HepG2 (cell line): ENCODE measurements at regions not wholly inside any gene's neighbourhood (a gene's known extent, or its start where the extent isn't known, plus 50 kb on each side); places are given as distances from the start of the nearest gene placed in this dataset.

Source experiments
- ATAC-seq: fragments of 200-7000 bp; cut with Tn5 transposase; 3 replicates; pipeline ENCODE4 v1.9.1; 2020; ENCODE audit warnings: mild to moderate bottlenecking, moderate library complexity
- BruUV-seq: library from RNA; stranded (reverse); fragments of 400-500 nt; replicated peaks from 2 replicates; lab custom pipeline; 2021; lab: Mats Ljungman, UMichigan
- CTCF ChIA-PET: fragments of 300-600 bp; formaldehyde crosslinking; extraction: SDS; loops from one replicate; lab custom pipeline; 2021; ENCODE audit warnings: low total read pairs, inconsistent platforms, low intra/inter-chr PET ratio; lab: Yijun Ruan, JAX
- POLR2A ChIA-PET: fragments of 350-600 bp; sonication (Branson Sonifier 250); formaldehyde crosslinking; loops from one replicate; lab custom pipeline; 2020; ENCODE audit warnings: antibody characterized with exemption, inconsistent platforms; lab: Yijun Ruan, JAX
- DNase-seq: peaks from one replicate; pipeline ENCODE4 v3.0.0-alpha.2; 2015; ENCODE audit warnings: low spot score
- FAIRE-seq: peaks from 3 replicates; lab custom pipeline; 2011; peaks lifted over from hg19 to GRCh38; lab: Jason Lieb, UNC
- H2AFZ ChIP-seq: one replicate; pipeline ENCODE4 v1.6.1; 2011; ENCODE audit warnings: low read length, inconsistent platforms
- H3K27ac ChIP-seq: fragments of 300-600 bp; 3 replicates; pipeline ENCODE4 v1.8.0; 2011; ENCODE audit warnings: mixed run types, mild to moderate bottlenecking, mixed read lengths, low read length, inconsistent platforms; ENCODE audit not compliant: insufficient read depth; ENCODE audit errors: extremely low read length
- H3K27me3 ChIP-seq, 2 experiments: fragments of 200-600 bp in 1 of 2; 2 replicates in 1 of 2; 3 replicates in 1 of 2; pipeline versions ENCODE4 v1.6.0 to v1.8.0; 2011; ENCODE audit warnings: low read length in 2 of 2, mild to moderate bottlenecking in 2 of 2, moderate library complexity in 2 of 2, inconsistent platforms in 1 of 2; ENCODE audit not compliant: insufficient read depth in 2 of 2, control insufficient read depth in 1 of 2
- H3K36me3 ChIP-seq, 2 experiments: fragments of 200-600 bp in 1 of 2; replicated peaks in 1 of 2; 2 replicates in 1 of 2; 3 replicates in 1 of 2; pipeline versions ENCODE4 v1.5.1 to v1.8.0; 2011; ENCODE audit warnings: low read length in 2 of 2, inconsistent platforms in 1 of 2; ENCODE audit not compliant: insufficient read depth in 2 of 2, control insufficient read depth in 1 of 2
- H3K4me1 ChIP-seq: 2 replicates; pipeline ENCODE4 v1.5.1; 2012; ENCODE audit warnings: low read length, inconsistent platforms; ENCODE audit not compliant: insufficient read depth
- H3K4me2 ChIP-seq: 2 replicates; pipeline ENCODE4 v1.6.0; 2011; ENCODE audit warnings: low read depth, low read length, inconsistent platforms
- H3K4me3 ChIP-seq, 3 experiments: fragments of 200-600 bp in 1 of 3; sonication (generic), shearing (Covaris generic) in 1 of 3; replicated peaks in 1 of 3; 2 replicates each; pipeline ENCODE4 v1.5.1; 2011 to 2016; ENCODE audit warnings: low read length in 3 of 3, inconsistent platforms in 2 of 3, low read depth in 2 of 3, mild to moderate bottlenecking in 2 of 3, control low read depth in 1 of 3, mixed read lengths in 1 of 3; ENCODE audit not compliant: insufficient read depth in 1 of 3
- H3K79me2 ChIP-seq: one replicate; pipeline ENCODE4 v1.6.1; 2011; ENCODE audit warnings: low read length, inconsistent platforms; ENCODE audit not compliant: insufficient read depth
- H3K9ac ChIP-seq: 2 replicates; pipeline ENCODE4 v1.6.0; 2011; ENCODE audit warnings: mild to moderate bottlenecking, low read depth, low read length, inconsistent platforms; ENCODE audit not compliant: insufficient read depth
- H3K9me3 ChIP-seq: 2 replicates; pipeline ENCODE4 v1.5.1; 2012; ENCODE audit warnings: mild to moderate bottlenecking, low read length
- H4K20me1 ChIP-seq: 2 replicates; pipeline ENCODE4 v1.6.0; 2011; ENCODE audit warnings: inconsistent platforms, mild to moderate bottlenecking, low read length, moderate library complexity; ENCODE audit not compliant: insufficient read depth
- FLYWCH1 ChIP-seq: sonication (generic); formaldehyde crosslinking; IDR thresholded peaks from 2 replicates; pipeline ENCODE4 v1.8.1; 2023; ENCODE audit warnings: mild to moderate bottlenecking, missing genetic modification reagents
- ZBTB7B ChIP-seq: sonication (generic); formaldehyde crosslinking; IDR thresholded peaks from 2 replicates; pipeline ENCODE4 v1.4.0; 2020; ENCODE audit warnings: missing genetic modification reagents
- ZNF234 ChIP-seq: sonication (generic); formaldehyde crosslinking; conservative IDR thresholded peaks from 2 replicates; pipeline ENCODE4 v1.5.1; 2020; ENCODE audit warnings: mild to moderate bottlenecking, missing genetic modification reagents
- ZNF30 ChIP-seq: sonication (generic); formaldehyde crosslinking; IDR thresholded peaks from 2 replicates; pipeline ENCODE4 v1.5.0; 2020; ENCODE audit warnings: mild to moderate bottlenecking, missing genetic modification reagents
- ZNF407 ChIP-seq: sonication (generic); formaldehyde crosslinking; IDR thresholded peaks from one replicate; pipeline ENCODE4 v1.5.1; 2020; ENCODE audit warnings: mild to moderate bottlenecking, missing genetic modification reagents; ENCODE audit errors: not compliant biosample characterization
- ZNF572 ChIP-seq: sonication (generic); formaldehyde crosslinking; IDR thresholded peaks from 2 replicates; pipeline ENCODE4 v1.5.1; 2020; ENCODE audit warnings: mild to moderate bottlenecking, missing genetic modification reagents
- ZSCAN31 ChIP-seq: sonication (generic); formaldehyde crosslinking; IDR thresholded peaks from 2 replicates; pipeline ENCODE4 v1.5.0; 2020; ENCODE audit warnings: low read depth, mild to moderate bottlenecking, missing genetic modification reagents
- WGBS: methylation state at CpG from one replicate; pipeline ENCODE4 v1.1.6; 2017; ENCODE audit warnings: low lambda C conversion rate; 5-methylcytosine and 5-hydroxymethylcytosine counted together
- in situ Hi-C: cut with HindIII; loops from 2 replicates; pipeline ENCODE4 v1.10.0; 2017; ENCODE audit warnings: low pct_unique_long_range_greater_than_20kb; ENCODE audit not compliant: extremely low pct_ligation_motif_present
- intact Hi-C: fragments of 100-400 bp; cut with micrococcal nuclease; formaldehyde crosslinking; loops from one replicate; pipeline ENCODE4 v1.10.0; 2022; ENCODE audit not compliant: unreplicated experiment
- TF ChIP-seq, protein P1 (sequence below): sonication (generic); formaldehyde crosslinking; IDR thresholded peaks from 2 replicates; pipeline ENCODE4 v1.8.0; 2022; ENCODE audit warnings: missing genetic modification reagents, mild to moderate bottlenecking, inconsistent platforms, borderline replicate concordance
- TF ChIP-seq, protein P2 (sequence below): sonication (generic); formaldehyde crosslinking; IDR thresholded peaks from 2 replicates; pipeline ENCODE4 v1.5.0; 2020; ENCODE audit warnings: mild to moderate bottlenecking, missing genetic modification reagents

DNA sequence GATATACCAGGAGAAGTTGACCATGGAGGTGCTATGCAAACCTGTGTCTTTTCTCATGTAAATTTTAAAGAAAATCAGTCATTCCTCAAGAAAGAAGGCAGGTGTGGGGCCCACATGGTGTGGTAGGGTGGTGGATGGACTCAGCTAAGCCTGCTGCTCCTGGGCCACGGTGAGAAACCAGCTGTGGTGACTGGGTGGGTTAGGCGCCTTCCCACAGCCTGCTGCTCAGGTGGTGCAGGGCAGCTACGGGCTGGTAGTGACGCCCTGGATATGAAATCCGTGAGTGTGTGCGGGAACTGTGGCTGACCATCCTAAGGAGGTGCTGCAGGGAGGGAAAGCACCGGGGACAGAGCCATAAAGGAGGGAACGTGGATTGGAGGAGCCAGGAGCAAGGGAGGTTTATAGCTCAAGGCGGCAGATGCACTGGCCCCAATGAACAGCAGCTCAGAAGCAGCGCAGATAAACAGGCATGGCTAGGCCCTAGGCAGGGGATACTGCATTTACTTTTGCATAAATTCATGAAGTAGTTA is 408.8 kb downstream of the FUT8 start:
- no peak overlapping the region for H3K27ac ChIP-seq
- BruUV-seq: no TSS peak
- no peak overlapping the region for H3K9ac ChIP-seq
- 16% methylated on average over 9 of the region's 10 CpGs for WGBS
- FAIRE-seq (no peak), DNase-seq (no peak), ATAC-seq (no peak)
- no peaks in the 10 kb centered on the region for H3K9me3 ChIP-seq
- H3K4me1 ChIP-seq: no peaks in the 10 kb centered on the region
- POLR2A ChIA-PET: no interaction called here
- CTCF ChIA-PET: no interaction called here
- intact Hi-C loops (no loop called here), in situ Hi-C loops (no loop called here)
- peaks cover 9 to 25% of the 10 kb centered on the region in 2 experiments for H3K27me3 ChIP-seq
- no peak overlapping the region for H3K4me3 ChIP-seq
- H2AFZ ChIP-seq: no peak overlapping the region
- H3K79me2 ChIP-seq: no peaks in the 10 kb centered on the region
- TF ChIP-seq, protein P1, sequence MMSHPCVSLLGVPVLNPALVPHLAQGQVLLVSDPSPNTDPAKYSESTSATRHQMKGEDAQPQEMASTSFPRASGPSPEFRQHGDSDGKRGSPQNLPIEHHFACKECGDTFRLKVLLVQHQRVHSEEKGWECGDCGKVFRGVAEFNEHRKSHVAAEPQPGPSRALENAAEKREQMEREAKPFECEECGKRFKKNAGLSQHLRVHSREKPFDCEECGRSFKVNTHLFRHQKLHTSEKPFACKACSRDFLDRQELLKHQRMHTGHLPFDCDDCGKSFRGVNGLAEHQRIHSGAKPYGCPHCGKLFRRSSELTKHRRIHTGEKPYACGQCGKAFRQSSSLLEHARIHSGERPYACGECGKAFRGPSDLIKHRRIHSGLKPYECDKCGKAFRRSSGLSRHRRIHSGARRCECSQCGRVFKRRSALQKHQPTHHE (CRISPR knock-in tag): no peak
- TF ChIP-seq, protein P2, sequence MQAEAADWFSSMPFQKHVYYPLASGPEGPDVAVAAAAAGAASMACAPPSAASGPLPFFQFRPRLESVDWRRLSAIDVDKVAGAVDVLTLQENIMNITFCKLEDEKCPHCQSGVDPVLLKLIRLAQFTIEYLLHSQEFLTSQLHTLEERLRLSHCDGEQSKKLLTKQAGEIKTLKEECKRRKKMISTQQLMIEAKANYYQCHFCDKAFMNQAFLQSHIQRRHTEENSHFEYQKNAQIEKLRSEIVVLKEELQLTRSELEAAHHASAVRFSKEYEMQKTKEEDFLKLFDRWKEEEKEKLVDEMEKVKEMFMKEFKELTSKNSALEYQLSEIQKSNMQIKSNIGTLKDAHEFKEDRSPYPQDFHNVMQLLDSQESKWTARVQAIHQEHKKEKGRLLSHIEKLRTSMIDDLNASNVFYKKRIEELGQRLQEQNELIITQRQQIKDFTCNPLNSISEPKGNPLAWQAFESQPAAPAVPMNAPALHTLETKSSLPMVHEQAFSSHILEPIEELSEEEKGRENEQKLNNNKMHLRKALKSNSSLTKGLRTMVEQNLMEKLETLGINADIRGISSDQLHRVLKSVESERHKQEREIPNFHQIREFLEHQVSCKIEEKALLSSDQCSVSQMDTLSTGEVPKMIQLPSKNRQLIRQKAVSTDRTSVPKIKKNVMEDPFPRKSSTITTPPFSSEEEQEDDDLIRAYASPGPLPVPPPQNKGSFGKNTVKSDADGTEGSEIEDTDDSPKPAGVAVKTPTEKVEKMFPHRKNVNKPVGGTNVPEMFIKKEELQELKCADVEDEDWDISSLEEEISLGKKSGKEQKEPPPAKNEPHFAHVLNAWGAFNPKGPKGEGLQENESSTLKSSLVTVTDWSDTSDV (CRISPR knock-in tag): no peak
- TF ChIP-seq ZNF234 (CRISPR knock-in tag) (no peak), ZNF572 (CRISPR knock-in tag) (no peak), ZSCAN31 (CRISPR knock-in tag) (no peak), ZNF30 (CRISPR knock-in tag) (no peak), FLYWCH1 (CRISPR knock-in tag) (no peak), ZBTB7B (CRISPR knock-in tag) (no peak), ZNF407 (CRISPR knock-in tag) (no peak)
- no peaks in the 10 kb centered on the region for H4K20me1 ChIP-seq
- no peak overlapping the region for H3K4me2 ChIP-seq
- no peaks in the 10 kb centered on the region for H3K36me3 ChIP-seq
